Stimulated activated CD4-positive, alpha-beta T cell treated with anti-CD3 and anti-CD28 coated beads, Interleukin-1b, Interleukin-23, amount 100 ng/mL, for 1 hour (primary cell): ENCODE measurements at regions not wholly inside any gene's neighbourhood (a gene's known extent, or its start where the extent isn't known, plus 50 kb on each side); places are given as distances from the start of the nearest gene placed in this dataset.
"Not testable (repeated sequence)": the region's sequence is repeated elsewhere in the genome, so short reads cannot be mapped to it uniquely, and the experiment has no call there.

Source experiments
- DNase-seq, 2 donors: peaks; one replicate each; pipeline ENCODE4 v3.0.0-alpha.2; 2020; ENCODE audit warnings: low read depth in 2 of 2

GRCh38 chr22:25395468-25395867, 169.0 kb upstream of the GRK3 start:
- no peak for DNase-seq

- no peak for DNase-seq
These were observed 168.6 kb upstream of the GRK3 start for GRCh38 chr22:25395915-25396314.

- no peak for DNase-seq
These were observed 167.8 kb upstream of the GRK3 start for GRCh38 chr22:25396615-25397200.

GRCh38 chr22:25397616-25398015, 166.9 kb upstream of the GRK3 start:
- no peak for DNase-seq

- not testable (repeated sequence) for DNase-seq
These were observed 165.8 kb upstream of the GRK3 start for GRCh38 chr22:25398591-25399062.

- no peak for DNase-seq
These were observed 164.8 kb upstream of the GRK3 start for GRCh38 chr22:25399649-25400151.

GRCh38 chr22:25402160-25402500, 162.3 kb upstream of the GRK3 start:
- no peak for DNase-seq

- DNase-seq, result no peak
These were observed 161.8 kb upstream of the GRK3 start for GRCh38 chr22:25402501-25403283.

GRCh38 chr22:25403284-25403810, 161.1 kb upstream of the GRK3 start:
- DNase-seq, result no peak

GRCh38 chr22:25403811-25404471, 160.5 kb upstream of the GRK3 start:
- no peak for DNase-seq

GRCh38 chr22:25404556-25404927, 159.9 kb upstream of the GRK3 start:
- DNase-seq, result no peak

- peak in 1 of 2 donors; percentile 53 for DNase-seq
These were observed 159.3 kb upstream of the GRK3 start for GRCh38 chr22:25404928-25405816.

GRCh38 chr22:25405841-25406509, 158.5 kb upstream of the GRK3 start:
- no peak for DNase-seq

- no peak for DNase-seq
These were observed 157.8 kb upstream of the GRK3 start for GRCh38 chr22:25406510-25407210.

GRCh38 chr22:25407226-25407858, 157.1 kb upstream of the GRK3 start:
- DNase-seq, result no peak

GRCh38 chr22:25407859-25408229, 156.6 kb upstream of the GRK3 start:
- no peak for DNase-seq

GRCh38 chr22:25409240-25409639, 155.2 kb upstream of the GRK3 start:
- no peak for DNase-seq

- DNase-seq, result no peak
These were observed 153.6 kb upstream of the GRK3 start for GRCh38 chr22:25410849-25411248.

GRCh38 chr22:25413620-25414019, 150.9 kb upstream of the GRK3 start:
- DNase-seq, result no peak

- DNase-seq, result not testable (repeated sequence)
These were observed 148.7 kb upstream of the GRK3 start for GRCh38 chr22:25415731-25416130.
